HG02981 (cell line): ENCODE measurements at regions not wholly inside any gene's neighbourhood (a gene's known extent, or its start where the extent isn't known, plus 50 kb on each side); places are given as distances from the start of the nearest gene placed in this dataset.

Experiments used
- ATAC-seq: cut with Tn5 transposase; IDR thresholded peaks from one replicate; pipeline ENCODE4 v1.9.1; 2021; ENCODE audit warnings: mild to moderate bottlenecking, moderate library complexity; ENCODE audit not compliant: unreplicated experiment

DNA sequence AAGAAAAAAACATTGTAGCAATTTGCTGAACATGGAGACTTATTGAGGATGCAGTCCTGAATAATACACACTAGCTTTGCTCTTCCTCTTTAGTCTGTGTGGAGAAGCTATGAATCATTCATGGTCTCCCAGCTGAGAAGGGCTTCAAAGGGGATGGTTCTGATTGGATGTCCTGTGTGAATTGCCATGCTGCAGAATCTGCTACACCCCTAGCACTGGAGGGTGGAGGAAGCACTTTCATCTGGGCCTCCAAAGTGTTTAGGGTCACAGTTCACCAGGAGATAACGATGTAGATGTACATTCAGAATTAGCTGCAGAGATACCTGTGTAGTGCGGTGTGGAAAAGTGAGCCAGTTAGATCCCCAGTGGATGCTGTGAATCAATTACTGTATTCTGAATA lies 321.1 kb upstream of the EDNRB start:
- no peak for ATAC-seq

DNA sequence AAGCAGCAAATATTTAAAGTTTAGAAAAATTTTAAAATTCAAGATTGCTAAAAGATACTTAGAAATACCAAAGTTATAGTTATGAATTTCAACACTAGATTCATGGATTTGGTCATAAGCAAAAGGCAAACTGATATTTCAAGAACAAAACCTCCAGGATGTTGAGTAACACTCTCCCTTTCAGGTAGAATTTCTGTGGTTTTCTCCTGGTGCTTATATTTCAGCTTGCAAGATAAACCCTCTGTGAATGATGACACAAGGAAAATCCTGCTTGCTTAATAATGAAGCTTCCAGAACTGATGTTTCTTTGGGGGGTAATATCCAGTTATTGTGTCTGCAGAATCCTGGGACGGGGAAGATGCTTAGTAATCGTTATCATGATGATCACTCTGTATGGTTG lies 320.3 kb upstream of the EDNRB start:
- ATAC-seq, result no peak

DNA sequence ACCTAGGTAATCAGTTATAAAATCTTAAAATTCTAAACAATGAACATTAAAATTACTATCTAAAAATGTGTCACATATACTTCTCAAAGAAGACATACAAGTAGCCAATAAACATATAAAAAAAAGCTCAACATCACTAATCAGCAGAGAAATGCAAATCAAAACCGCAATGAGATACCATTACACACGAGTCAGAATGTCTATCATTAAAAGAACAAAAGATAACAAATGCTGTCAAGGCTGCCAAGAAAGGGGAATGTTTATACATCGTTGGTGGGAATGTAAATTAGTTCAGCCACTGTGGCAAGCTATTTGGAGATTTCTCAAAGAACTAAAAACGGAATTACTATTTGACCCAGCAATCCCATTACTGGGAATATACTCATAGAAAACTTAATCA lies 310.3 kb upstream of the EDNRB start:
- ATAC-seq, result no peak

DNA sequence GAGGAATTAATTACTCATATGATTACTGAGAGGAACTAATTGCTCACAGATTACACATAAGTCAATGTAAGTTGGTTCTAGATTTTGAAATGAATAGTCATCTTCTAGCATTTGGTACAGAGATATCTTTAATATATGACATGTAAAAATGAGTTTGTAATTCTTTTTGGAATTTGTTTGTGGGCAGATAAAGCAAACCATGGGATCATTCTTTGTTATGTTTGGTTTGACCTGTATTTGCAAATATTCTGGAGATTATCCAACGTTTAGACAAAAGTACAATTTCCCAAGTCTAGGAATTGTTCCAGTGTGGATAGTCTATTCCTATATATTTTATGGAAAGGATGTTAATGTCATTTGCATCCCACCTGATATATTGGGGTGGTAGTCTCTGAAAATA lies 309.6 kb upstream of the EDNRB start:
- ATAC-seq, result no peak

DNA sequence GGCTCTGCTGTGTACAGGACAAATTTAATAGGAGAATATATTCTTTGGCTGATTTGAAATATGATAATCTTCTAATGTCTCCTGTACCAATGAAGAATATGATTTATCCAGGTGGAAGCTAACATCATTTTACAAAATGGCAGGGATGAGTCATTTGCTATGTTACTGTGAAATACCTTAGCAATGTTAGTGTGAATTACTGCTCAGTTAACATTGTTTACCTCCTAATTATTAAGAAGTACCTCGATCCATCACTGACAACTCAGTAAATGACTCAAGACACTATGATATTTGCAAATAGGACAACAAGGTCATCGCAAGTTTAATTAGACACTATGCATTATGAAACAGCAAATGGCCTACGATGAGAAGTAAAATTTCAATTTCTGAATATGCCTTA lies 309.1 kb upstream of the EDNRB start:
- no peak for ATAC-seq

DNA sequence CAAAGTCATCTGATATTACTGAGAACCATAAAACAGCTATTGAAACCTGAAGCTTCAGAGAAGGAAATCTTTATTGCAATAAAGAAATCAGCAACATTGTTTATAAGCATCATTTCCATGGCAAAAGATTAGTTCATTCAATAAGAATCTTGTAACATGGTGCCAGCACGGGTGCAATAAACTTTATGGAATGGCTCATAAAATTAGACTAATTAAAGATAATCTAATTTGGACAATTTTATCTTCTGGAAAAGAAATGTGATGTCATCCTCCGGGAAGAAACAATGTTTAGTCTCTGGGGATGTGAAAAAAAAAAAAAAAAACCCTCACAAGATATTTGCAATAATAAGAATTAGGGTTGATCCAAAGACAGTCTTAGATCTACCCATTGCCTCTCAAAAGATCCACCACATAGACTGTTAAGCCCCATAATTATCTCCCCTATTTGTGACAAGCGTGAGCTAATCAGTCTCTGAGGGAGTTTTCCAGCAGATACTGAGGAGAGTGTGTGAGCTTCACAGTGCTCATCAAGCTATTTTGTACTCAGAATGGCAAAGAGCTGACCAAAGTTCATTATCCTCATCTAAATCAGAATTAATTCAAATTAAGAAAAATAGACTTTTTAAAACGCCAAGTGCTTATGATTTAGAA lies 297.0 kb upstream of the EDNRB start:
- ATAC-seq, result no peak

DNA sequence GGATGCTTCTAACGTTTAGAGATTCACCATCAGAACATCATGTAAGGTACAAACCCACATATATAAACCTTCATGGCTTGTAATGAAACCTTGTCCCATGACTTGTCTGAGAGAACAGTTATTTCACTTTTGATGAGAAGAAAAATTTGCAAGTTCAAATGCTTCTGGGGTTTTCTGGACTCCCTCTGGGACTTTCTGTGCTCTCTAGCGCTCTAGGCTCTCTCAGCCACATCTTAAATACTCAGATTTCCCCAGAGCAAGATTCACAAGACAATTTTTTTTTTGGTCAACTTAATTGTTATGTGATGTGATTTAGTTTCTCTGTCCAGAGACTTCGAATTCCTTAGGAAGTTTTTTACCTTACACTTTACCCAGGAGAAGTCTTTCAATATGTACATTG lies 282.8 kb upstream of the EDNRB start:
- ATAC-seq, result peak; percentile 59

DNA sequence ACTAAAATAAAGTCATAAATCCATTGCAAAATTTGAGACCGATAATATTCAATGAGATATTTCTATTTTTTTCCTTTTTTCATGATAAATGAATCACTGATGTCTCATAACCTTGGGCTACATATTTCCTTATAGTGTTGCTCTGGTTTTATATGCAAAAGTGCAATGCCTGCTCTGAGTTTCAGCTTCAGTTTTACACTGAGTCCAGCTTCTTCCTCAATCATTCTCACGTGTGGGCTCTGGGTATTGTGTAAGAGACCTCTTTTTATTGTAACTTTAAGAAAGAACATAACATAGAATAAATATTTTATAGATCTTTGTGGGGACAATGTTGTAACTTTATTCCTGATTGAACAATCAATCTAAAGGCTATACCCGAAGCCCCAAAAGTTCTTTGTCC lies 280.2 kb upstream of the EDNRB start:
- no peak for ATAC-seq

DNA sequence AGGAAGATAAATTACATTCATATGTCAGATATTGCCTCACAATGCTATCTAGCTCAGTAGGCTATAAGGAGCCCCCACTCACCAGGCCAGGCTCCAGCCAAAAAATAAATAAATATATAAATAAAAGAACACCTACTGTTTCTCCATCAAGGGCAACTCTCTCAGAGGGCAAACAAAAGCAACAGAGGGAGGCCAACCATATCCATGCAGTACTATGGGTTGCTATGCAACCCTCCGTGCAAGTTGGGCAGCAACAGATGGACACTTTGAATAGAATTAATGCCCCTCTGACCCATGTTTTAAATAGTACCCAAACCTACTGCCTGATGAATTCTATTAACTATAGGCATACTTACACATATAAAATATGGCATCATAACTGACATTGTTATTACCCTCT lies 279.8 kb upstream of the EDNRB start:
- ATAC-seq, result no peak

DNA sequence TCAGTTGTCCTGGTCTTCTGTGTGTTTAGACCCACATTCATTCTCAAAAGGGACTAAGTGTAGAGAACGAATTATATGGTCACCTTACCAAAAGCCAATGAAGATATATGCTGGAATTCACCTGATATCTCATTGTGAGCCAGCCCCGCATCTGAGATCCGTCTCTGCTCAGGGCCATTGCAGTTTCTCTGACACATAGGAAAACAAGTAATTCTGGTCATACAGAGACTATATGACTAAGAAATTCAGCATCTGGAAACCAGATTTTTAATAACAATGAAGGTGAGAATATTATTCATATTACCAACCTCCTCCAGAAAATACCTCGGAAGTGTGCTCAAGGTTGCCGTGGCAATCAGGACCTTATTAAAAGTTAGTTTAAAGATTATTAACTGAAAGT lies 278.6 kb upstream of the EDNRB start:
- no peak for ATAC-seq

DNA sequence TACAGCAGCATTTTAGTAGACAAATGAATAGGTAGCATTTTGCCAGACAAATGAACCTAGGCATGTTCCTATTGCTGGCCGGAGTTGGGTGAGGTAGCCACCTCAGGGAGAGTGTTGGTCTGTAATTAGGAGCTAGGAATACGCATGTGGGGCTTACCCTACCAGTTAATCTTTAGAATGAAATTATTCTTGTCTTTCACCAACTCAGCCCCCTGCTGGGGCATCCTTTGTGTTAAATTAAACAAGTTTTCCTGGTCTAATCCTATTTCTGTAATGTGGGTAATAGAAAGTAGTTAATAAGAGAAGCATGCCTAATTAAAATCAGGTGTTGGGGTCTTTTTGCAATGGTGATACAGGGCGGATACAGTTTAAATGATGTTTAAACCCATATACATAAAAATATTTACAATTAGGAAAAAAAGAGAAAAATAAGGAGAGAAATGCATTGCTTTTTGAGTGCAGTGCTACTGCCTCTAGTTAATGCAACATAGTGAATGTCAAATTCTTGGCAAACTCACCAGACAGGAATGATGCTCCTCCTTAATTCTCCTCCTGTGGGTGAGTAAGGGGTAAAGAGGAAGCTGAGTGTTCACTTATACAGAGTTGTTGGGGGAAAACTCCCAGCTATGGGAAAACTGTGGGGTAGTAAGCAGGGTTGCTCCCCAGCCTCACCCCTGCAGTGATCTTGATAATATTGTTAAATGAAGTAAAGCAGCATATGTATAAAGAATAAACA lies 276.4 kb upstream of the EDNRB start:
- no peak for ATAC-seq

DNA sequence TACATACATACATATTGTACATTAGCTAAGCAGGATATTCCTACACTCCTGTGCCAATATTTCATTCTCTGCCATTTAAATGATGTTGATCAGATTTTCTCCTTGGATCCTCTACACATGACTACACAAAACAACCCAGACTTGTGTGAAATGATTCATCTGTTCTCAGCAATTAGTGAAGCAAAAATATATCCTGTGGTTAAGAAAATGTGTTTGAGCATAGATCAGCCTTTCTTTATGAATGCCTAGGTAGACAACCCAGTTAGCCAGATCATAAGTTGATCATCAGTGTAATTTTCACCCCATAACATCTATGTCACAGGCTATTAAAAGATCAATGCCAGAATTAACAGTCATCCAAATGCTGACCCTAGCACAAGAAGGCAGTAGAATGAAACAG lies 275.2 kb upstream of the EDNRB start:
- ATAC-seq, result no peak

DNA sequence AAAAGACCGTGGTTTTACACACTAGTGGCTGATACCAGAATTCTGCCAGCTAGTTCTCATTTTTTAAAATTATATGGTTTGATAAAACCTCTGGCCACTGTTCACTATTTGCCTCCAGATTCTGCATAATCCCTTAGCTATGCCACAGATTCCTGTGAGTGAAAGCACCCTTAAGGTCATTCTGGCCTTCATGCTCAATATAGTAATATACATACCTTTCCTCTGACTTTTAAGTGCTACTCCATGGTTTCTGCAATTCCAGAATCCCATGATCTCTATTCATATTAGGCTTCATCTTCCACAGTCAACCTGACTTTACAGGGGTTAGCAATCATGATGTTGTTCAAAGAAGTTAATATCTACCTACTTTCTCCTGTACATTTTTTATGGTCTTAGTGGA lies 274.1 kb upstream of the EDNRB start:
- ATAC-seq, result no peak

DNA sequence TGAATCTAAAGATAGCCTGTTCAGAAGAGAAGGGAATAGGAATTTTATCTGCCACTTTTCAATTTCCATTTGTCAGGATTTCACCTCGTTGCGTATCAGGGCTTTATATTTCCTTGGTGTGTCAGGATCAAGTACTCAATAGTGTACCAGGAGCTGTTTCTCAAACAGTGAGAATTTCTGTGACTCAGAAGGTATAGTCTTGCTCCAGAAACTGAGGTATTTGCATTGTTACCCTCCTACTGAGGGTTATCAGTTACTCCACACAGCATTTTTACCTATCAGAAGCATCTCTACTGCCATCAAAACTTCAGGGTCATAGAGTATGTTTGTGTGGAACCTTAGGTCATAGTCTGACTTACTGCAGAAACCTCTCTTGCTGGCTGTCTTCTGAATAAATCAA lies 271.7 kb upstream of the EDNRB start:
- no peak for ATAC-seq

DNA sequence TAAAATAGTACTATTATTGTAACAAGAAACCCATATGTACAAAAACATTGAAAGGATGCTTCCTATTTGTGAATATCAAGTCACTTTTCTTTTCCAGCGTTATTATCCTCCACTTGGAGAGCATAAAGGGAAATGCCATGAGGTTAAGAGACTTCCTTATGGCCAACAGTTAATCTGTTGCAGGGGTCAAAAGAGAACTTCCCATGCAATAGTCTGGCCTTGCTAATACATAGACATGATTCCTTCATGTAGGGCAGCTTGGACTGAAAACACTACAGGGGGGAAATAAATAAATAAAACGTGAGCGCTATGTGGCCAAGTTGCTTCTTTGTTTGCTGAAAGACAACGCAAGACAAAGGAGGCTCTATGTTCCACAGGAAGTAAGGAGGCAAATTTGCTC lies 269.1 kb upstream of the EDNRB start:
- ATAC-seq, result no peak

DNA sequence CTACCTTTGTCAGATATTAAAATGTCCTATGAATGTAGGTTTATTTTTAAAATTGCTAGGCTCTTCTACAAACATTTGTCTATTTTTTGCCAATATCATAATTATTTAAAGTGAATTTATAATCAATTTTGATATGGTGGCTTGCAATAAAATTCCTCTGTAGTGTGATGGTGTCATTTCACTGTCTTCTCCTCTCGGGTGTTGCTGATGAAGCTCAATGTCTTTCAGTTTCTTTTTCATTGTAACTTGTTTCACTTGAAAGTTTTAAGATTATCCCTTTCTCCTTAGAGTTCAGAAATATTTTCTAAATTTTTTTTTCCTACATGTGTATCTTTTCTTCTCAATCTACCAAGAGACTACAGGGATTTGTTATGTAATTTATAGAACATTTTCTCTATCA lies 267.1 kb upstream of the EDNRB start:
- no peak for ATAC-seq

DNA sequence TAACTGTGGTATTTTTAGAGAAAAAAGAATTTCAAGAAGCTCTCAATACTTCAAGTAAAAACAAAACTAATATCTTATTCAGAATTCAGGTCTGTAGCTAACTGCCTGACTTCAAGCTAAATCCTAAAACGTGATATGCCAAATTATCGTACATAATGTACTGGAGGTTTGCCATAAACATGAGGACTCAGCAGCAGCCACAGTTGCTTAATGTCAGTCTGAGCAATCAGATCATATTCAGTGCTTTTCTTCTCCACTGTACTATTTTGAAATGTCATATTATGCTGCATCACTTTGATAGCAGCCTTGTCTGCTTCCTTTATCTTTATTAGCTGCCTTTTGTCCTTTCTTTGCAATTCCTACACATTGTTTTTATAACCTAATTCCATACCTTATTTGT lies 265.1 kb upstream of the EDNRB start:
- ATAC-seq, result no peak

DNA sequence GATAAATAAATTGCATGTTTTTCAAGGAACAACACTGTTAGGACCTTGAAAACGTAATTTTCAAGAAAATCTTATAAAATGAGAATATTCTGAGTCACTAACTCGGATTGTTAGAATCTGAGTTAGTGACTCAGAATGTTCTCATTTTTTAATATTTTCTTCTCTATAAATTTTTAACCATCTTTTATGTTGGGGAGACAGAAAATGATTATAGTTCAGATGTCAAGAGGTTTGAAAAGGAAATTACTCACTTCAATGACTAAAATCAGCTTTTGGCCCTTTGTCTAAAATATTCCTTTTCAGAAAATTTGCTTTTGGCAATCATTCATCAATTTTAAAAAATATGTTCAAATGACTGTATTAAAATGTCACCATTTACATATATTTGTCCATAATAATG lies 264.2 kb upstream of the EDNRB start:
- no peak for ATAC-seq

DNA sequence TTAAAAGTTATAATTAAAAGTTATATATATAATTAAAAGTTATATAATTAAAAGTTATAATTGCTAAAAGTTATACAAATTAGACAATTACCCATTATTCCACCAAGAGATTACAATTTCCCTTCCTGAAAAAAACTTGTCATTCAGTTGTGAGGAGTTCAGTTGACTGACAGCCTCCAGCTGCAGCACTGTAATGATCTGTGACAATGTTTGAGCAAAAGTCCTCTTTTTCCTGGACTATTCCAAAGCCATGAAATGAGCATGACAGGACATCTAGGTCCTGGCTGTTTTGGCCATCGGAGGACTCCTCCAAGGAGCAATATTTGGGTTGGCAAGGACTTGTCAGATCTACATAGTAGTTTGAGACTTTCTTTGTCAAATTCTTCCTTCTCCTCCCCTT lies 258.7 kb upstream of the EDNRB start:
- no peak for ATAC-seq

DNA sequence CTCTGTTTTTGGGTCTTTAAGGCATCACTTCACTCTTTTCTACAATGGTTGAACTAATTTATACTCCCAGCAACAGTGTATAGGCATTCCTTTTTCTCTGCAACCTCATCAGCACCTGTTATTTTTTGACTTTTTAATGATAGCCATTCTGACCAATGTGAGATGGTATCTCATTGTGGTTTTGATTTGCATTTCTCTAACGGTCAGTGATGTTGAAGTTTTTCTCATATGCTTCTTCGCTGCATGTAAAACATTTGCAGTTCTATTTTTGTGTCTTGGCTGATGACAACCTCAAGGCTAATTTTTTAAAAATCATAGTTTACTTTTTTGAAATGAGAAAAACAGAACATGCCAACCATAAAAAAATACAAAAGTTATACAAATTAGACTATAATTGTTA lies 258.2 kb upstream of the EDNRB start:
- ATAC-seq, result no peak

DNA sequence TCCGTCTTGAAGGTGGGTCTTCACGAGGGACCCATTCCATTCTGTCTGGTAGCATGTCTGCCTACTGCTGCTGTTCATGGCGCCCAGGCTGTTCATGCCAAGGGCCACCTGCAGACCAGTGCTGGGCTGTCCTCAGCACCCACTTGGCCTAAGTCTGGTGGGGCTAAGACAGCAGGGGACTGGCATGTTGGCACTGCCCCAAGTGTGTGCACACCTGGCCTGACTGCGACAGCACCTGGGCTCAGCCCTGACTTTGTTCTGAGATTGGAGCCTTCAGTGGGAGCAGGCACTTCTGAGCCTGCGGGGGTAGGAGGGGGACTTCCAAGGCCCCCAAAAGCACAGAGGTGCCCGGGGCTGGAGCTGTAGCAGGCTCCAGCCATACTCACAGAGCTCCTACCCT lies 250.8 kb upstream of the EDNRB start:
- no peak for ATAC-seq

DNA sequence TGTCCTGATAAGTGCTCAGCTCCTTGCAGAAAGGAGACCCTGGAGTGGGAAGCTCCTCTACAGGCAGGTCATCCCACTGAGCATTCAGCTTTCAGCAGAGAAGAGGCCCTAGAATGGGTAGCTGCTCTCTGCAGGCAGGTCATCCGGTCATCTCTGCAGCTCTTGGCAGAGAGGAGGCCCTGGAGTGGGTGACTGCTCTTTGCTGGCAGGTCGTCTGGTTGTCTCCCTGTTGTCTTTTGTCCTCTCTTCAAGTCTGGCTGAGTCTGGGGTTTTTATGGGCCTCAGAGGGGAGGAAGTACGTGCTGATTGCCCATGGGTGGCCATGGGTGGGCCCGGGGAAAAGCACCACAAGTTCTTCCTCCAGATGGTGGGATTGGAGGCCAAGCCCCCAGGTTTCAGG lies 250.3 kb upstream of the EDNRB start:
- ATAC-seq, result no peak

DNA sequence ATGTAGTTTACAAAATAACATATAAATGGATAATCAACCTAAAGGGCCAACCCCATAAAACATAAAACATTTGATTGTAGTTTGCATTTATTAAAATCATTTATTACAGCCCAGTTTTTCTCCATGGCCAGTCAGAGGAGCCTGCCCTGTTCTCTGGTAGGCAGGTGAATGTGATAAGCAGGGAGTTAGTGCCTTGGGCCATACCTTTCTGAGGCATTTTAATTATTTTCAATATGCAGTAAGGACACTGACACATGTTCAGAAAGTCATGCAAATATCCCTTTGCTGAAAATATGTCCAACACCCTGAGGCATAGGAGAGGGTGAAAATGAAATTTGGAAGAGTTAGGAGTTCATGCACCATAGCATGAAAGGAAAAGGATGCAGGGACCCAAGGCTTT lies 242.6 kb upstream of the EDNRB start:
- no peak for ATAC-seq
